ENCODE measurements at regions not wholly inside any gene's neighbourhood (a gene's known extent, or its start where the extent isn't known, plus 50 kb on each side); places are given as distances from the start of the nearest gene placed in this dataset.

DNA sequence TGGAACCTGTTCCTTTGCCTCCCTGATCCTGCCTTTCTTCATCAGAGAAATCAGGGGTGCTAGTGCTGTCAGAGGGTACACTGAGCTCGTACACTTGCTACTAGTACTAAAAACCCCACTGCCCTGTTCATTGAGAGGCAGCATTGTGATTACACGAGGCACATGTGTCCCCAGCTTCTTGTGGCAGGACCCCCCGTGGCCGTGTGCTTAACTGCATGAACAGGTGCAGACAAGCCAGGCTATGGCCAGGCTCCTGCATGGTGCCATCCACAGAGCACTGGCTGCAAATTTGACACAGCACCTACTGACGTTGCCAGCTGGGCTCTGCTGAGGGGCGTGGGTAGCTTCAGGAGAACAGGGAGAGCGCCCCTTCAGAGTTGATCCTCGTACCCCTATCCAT lies 248.4 kb downstream of the GLI2 start:
- ChIA-PET POLR2A (no interaction called here), CTCF (no interaction called here)

DNA sequence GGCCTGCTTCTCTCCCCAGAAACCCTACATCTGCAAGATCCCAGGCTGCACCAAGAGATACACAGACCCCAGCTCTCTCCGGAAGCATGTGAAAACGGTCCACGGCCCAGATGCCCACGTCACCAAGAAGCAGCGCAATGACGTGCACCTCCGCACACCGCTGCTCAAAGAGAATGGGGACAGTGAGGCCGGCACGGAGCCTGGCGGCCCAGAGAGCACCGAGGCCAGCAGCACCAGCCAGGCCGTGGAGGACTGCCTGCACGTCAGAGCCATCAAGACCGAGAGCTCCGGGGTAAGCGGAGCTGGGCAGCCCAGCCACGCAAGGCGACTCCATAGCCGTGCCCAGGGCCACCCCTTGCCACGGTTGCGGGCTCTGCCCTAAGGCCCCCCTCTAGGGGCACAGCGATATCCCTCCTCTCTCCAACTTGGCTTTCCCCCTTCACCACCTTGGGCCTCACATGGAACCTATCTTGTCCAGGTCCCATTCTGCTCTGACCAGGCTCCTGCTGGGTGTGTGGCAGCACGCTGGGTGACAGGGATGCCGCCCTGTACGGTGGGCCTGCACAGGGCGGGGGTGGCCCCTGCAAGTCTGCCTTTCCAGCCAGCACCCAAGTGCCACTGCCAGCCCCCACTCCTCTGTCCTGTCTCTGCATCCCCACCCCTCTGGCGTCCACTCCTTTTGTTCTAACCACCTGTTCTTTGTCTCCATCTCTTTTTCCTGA lies 248.9 kb downstream of the GLI2 start:
- ChIA-PET POLR2A (no interaction called here), CTCF (no interaction called here)

DNA sequence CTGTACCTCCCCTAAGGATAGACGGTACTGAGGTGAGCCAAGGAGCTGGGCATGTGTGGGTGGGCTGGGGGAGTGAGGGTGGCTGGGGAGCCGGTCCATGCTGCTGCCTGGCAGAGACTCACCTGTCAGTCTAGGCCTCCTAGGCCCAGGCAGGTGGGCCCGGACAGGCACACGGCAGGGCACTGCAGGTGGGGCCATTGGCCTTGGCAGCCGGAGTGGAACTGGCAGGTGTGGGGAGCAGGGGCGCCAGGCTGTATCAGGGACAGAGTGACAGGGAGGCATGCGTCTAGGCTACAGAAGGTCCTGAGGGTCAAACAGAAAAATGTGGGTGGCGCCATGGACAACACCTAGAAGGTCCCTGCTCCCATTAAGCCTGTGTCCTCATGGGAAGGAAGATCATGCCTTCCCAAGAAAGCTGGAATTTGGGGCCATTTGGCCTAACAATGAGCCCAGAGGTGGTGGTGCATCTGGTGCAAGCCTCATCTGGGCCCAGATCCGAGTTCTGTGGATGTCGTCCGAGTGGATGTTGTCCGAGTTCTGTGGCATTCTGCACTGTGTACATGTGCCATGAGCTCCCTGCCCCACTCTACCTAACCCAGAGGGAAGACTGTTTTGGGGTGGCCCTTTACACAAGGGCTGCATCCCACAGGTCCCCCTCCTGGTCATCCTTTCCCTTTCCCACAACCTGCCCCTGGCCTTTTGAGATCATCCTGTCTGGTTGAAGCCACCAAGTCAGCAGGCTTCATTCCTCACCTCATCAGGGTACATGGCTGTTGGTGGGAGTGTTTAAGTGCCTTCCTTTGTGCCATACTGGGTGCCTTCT lies 249.7 kb downstream of the GLI2 start:
- POLR2A ChIA-PET: no interaction called here
- CTCF ChIA-PET: no interaction called here

DNA sequence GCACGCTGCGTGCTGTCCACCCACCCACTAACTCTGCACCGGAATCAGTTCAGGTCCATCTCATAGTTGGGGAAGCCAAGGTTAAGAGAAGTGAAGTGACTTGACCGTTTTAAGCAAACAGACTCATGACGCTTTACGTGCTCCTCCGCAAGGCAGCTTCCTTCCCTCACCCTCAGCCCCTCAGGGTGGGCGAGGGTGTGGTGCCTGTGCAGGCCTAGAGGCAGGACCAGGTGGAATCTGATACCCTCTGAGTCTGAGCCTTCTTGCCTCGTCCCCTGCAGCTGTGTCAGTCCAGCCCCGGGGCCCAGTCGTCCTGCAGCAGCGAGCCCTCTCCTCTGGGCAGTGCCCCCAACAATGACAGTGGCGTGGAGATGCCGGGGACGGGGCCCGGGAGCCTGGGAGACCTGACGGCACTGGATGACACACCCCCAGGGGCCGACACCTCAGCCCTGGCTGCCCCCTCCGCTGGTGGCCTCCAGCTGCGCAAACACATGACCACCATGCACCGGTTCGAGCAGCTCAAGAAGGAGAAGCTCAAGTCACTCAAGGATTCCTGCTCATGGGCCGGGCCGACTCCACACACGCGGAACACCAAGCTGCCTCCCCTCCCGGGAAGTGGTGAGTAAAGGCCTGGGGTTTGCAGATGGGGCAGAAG lies 250.5 kb downstream of the GLI2 start:
- ChIA-PET CTCF (no interaction called here), POLR2A (no interaction called here)

DNA sequence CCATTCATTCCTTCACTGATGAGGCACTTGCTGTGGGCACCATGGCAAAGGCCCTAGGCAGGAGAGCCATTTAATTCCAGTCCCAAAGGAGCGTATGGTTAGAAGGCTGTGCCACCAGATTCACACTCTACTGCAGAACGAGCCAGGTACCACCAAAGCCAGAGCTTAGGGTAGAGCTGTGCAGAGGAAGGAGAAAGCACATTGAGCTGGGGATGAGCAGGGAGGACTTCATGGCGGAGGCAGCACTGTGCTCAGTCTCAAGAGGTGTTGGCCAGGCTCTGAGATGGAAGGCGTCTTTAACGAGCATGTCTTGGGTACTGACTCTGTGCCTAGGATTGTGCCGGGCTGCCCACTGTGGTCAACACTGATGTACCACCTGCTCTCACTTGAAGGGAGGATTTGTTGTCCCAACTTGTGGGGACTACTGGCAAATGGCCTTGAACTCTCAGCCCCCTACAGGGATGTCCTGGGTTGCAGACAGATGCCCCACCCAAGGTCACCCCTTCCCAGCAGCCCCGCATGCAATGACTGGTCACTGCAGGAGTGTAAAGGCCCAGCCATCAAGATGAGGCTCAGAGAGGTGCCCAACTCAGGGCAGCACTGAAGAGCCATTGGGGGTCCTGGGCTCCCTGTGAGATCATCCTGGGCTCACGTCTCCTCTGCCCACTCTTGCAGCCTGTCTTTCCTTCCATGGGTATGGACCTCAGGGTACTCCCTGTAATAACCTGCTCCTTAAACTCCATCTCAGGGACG lies 251.4 kb downstream of the GLI2 start:
- POLR2A ChIA-PET: no interaction called here

GRCh38 chr2:120988051-120988699 lies 252.5 kb downstream of the GLI2 start:
- POLR2A ChIA-PET: no interaction called here
- CTCF ChIA-PET: no interaction called here

More for the DNA sequence above, 251.4 kb downstream of the GLI2 start:
- CTCF ChIA-PET: no interaction called here

DNA sequence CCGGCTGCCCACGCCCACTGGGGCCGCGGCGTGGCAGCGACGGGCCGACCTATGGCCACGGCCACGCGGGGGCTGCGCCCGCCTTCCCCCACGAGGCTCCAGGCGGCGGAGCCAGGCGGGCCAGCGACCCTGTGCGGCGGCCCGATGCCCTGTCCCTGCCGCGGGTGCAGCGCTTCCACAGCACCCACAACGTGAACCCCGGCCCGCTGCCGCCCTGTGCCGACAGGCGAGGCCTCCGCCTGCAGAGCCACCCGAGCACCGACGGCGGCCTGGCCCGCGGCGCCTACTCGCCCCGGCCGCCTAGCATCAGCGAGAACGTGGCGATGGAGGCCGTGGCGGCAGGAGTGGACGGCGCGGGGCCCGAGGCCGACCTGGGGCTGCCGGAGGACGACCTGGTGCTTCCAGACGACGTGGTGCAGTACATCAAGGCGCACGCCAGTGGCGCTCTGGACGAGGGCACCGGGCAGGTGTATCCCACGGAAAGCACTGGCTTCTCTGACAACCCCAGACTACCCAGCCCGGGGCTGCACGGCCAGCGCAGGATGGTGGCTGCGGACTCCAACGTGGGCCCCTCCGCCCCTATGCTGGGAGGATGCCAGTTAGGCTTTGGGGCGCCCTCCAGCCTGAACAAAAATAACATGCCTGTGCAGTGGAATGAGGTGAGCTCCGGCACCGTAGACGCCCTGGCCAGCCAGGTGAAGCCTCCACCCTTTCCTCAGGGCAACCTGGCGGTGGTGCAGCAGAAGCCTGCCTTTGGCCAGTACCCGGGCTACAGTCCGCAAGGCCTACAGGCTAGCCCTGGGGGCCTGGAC lies 253.2 kb downstream of the GLI2 start:
- POLR2A ChIA-PET: no interaction called here

DNA sequence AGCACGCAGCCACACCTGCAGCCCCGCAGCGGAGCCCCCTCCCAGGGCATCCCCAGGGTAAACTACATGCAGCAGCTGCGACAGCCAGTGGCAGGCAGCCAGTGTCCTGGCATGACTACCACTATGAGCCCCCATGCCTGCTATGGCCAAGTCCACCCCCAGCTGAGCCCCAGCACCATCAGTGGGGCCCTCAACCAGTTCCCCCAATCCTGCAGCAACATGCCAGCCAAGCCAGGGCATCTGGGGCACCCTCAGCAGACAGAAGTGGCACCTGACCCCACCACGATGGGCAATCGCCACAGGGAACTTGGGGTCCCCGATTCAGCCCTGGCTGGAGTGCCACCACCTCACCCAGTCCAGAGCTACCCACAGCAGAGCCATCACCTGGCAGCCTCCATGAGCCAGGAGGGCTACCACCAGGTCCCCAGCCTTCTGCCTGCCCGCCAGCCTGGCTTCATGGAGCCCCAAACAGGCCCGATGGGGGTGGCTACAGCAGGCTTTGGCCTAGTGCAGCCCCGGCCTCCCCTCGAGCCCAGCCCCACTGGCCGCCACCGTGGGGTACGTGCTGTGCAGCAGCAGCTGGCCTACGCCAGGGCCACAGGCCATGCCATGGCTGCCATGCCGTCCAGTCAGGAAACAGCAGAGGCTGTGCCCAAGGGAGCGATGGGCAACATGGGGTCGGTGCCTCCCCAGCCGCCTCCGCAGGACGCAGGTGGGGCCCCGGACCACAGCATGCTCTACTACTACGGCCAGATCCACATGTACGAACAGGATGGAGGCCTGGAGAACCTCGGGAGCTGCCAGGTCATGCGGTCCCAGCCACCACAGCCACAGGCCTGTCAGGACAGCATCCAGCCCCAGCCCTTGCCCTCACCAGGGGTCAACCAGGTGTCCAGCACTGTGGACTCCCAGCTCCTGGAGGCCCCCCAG lies 254.1 kb downstream of the GLI2 start:
- CTCF ChIA-PET: no interaction called here
- POLR2A ChIA-PET: no interaction called here

More for the DNA sequence above, 253.2 kb downstream of the GLI2 start:
- CTCF ChIA-PET: no interaction called here

- ChIA-PET POLR2A (no interaction called here), CTCF (no interaction called here)
These were observed 254.8 kb downstream of the GLI2 start for GRCh38 chr2:120990451-120990871.

DNA sequence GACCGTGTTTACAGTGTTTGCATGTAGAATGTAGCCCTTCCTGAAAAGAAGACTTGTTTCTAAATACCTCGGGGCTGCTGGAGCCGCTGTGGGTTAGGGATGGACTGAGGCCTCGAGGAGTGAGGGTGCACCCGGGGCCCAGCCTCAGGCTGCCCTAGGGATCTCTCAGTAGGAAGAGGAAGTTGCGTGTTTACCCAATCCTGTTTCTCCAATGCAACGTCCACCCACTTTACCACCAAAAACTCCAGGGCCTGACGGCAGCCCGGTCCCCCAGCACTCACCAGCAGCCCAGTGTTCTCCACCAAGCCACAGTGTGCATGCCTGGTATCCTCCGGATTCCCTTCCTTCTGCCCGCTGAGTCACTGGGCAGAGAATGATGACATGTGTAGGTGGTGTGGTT lies 255.8 kb downstream of the GLI2 start:
- CTCF ChIA-PET: no interaction called here
- POLR2A ChIA-PET: no interaction called here

GRCh38 chr2:120992791-120993555 lies 257.3 kb downstream of the GLI2 start:
- POLR2A ChIA-PET: no interaction called here
- CTCF ChIA-PET: no interaction called here

DNA sequence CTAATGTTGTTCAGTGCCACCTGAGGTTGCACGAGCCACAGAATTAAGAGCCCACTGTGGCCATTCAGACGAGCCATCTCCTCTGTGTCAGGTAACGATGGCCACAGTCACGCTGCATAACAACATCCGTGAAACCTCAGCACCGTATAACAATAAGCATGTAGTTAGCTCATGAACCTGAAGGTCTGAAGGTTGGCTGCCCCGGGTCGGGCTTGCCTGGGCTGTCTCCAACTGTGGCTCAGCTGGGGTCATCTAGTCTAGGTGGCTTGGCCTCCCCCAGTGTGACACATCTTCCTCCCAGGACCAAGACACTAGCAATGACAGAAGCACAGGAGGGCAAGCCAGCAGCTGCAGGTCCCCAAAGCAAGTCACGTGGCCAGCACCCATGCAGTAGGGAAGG lies 258.0 kb downstream of the GLI2 start:
- POLR2A ChIA-PET: no interaction called here
- CTCF ChIA-PET: no interaction called here

- ChIA-PET CTCF (no interaction called here), POLR2A (no interaction called here)
These were observed 258.8 kb downstream of the GLI2 start for GRCh38 chr2:120994301-120994995.

DNA sequence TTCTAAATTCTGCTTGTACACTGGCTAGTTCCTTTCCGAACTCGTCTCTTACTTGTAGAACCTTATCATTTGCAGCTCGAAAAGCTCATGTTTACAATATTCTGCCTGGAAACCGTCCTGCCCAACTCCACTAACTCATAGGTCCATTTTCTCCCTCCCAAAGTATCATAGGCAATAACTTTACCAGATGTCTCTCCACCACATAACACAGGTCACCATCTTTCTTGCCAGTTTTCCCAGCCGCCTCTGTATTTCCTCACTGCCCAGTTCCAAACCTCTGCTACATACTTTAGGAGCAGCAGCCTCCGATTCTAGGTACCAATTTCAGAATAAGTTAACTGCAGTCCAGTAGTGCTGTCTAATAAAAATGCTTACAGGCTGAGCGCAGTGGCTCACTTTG lies 259.5 kb downstream of the GLI2 start:
- ChIA-PET POLR2A (no interaction called here), CTCF (no interaction called here)

- CTCF ChIA-PET: no interaction called here
These were observed 260.1 kb downstream of the GLI2 start for GRCh38 chr2:120995656-120996190.

GRCh38 chr2:120999377-121000097 lies 263.9 kb downstream of the GLI2 start:
- POLR2A ChIA-PET: no interaction called here
- CTCF ChIA-PET: interaction anchor here (0.6 kb wide), 1 partner anchor 81 kb away, joined by 5 read pairs; no protein-coding TSS in a partner anchor

More at GRCh38 chr2:120995656-120996190, 260.1 kb downstream of the GLI2 start:
- POLR2A ChIA-PET: no interaction called here
